ENCODE measurements at regions not wholly inside any gene's neighbourhood (a gene's known extent, or its start where the extent isn't known, plus 50 kb on each side); places are given as distances from the start of the nearest gene placed in this dataset.

DNA sequence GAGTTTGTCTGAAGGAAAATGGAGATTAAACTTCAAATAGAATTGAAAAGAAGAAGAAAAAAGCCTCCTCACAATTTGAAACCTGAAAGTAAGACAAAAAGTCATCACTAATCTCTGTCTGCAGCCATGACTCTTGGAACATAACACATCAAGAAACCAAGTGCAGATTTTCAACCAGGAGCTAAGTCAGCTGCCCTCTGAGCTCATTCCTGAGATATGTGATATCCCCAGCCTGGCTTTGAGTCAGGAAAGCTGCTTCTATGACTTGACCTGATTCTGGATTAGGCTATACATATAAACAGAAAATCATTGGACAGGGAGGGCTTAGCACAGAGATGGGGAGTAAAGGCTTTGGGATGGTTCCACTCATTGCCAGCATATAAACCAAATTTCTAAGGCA is 891.4 kb downstream of the TFAP2A start:
- DNase-seq (ENCODE audit: low read depth): peak; percentile 79

DNA sequence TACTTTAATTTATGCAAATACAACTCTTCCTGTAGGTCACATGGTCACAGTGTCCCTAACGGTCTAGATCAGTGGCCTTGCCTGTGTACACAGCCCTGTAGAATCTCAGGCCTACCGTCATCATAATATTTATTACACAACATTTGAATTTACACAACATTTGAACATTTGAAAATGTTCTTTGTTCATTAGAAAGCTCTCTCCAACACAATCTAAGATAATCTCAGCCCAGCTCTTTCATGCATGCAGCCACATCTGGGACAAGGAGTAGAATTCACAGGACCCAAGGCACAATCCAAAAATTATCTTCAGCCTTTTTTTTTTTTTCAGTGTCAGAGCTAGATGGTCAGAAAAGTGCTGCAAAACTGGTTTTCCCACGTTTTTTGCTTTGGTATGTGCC is 892.8 kb downstream of the TFAP2A start:
- no peak for DNase-seq (ENCODE audit: low read depth)

DNA sequence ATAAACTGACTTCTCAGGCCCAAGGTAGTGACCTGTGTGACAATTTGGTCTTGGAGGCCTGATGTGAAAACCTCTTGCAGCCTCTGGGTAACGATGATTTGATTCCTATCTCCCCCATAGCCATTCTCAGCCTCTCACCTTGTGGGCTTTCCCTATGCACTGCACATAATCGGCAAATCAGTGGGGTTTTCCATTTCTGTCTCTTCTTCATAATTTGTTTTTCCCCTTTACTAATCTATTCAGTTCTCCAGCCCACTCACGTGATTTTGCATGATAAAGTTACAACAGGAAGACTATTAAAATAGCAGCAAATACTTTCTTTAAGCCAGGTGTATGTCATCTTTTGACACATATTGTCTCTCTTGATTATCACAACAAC is 893.7 kb downstream of the TFAP2A start:
- DNase-seq (ENCODE audit: low read depth): no peak

DNA sequence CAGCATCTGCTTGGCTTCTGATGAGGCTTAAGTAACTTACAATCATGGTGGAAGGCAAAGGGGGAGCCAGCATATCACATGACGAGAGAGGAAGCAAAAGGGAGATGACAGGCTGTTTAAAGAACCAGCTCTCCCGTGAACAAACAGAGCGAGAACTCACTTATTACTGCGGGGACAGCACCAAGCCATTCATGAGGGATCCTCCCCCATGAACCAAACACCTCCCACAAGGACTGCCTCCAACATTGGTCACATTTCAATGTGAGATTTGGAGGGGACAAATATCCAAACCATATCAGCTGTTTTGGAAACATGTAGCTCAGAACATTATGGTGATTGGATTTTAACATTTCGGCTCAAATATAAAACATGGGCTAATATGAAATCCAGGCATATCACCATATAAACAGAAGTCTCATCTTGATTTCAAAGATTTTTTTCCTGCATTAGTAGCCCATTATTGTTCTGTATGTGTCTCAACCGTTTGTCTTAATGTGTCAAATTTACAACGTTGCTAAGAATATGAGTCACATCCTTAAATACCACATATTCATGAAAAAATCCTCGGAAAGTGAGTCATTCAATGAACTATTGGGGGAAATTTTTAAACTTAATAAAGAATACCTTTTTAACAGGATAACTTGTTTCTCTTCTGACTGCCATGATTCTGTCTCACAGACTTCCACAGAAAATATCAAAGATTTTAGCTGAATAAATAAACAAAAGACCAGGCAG is 894.3 kb downstream of the TFAP2A start:
- peak; percentile 59 for DNase-seq (ENCODE audit: low read depth)

DNA sequence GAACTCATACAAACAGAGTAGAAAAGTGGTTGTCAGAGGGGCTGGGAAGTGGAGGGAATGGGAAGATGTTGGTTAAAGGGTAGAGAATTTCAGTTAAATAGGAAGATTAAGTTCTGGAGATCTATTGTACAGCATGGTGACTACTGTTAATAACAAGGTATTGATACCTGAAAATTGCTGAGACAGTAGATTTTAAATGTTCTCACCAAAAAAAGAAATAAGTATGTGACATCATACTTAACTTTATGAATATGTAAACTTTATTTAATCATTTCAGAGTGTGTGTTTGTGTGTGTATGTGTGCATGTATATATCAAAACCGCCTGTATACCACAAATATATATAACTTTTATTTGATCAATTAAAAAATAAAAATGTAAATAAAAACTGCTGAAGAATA is 896.4 kb downstream of the TFAP2A start:
- no peak for DNase-seq (ENCODE audit: low read depth)

DNA sequence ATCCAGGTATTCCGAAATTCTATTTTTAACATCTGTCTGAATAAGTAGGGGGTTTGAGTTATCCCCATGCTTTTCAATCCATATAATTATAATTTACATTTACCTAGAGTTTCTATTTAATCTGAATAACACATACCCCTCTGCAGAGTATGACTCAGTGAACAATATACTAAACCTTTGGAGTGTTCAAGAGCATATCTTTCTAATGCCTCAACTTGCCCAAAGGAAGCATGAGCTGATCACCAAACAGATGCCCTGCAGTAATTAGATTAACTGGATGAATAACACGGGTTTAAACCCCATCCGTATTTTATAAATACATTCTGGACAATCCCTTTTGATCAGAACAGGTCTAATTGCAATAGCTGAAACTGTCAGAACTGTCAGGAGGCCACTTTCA is 897.1 kb downstream of the TFAP2A start:
- DNase-seq (ENCODE audit: low read depth): no peak

DNA sequence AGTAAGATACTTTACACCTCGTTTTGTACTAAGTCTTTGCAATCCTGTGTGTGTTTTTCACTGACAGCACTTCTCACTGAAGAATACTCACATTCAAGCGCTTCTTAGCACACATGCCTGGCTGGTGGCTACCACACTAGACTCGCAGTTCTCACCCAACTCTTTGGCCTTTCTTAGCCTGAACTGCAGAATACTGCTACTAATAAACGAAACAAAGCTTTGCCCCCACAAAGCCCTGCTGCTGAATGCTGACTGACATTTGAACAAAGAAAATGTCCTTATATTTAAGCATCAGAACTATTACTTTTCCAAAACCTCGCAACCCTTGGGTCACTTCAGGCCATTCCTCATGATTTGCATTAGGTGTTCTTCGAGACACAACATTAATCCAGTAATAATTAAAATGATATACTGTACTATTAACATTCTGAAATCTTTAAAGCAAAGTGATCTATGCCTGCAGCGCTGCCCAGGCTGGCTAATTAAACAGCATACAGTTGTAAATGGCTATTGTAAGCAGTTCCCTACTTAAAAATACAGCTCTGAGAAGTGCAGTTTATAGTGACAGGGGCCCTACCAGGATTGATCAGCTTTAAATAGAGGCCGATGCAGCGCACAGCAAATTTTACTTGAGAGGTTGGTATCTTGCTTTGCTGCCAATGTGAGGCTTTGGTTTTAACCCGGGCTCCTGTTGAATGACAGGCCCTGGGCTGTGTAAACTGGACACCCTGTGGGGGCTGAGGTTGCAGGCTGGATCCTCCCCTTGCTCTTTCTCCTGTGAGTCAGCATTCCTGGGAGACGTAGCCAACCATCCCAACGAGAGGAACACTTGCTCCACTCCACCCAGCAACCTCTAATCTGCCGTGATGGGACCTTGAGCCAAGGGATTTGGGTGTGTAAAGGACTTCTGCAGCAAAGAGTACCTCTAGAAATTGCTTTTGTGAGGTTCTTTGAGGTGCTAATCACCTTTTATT is 899.0 kb downstream of the TFAP2A start:
- DNase-seq (ENCODE audit: low read depth): peak; percentile 58

DNA sequence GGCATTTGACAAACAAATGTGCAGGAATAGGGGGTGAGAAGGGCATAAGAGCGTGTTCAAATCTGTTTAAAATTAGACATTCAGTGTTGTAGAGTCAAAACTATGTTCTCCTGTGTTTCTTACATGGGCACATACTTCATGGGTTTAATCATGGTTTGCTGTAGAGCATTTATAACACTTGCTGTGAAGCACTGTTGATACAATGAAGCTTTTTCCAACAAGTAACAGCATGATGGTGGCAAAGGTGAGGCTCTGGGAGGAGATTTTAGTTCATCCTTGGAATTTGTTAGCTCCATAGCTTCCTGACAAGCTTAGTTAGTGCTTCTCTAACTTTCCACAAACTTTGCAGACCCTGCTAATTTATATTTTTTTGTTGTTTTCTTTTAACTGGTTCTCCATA is 900.7 kb downstream of the TFAP2A start:
- no peak for DNase-seq (ENCODE audit: low read depth)

DNA sequence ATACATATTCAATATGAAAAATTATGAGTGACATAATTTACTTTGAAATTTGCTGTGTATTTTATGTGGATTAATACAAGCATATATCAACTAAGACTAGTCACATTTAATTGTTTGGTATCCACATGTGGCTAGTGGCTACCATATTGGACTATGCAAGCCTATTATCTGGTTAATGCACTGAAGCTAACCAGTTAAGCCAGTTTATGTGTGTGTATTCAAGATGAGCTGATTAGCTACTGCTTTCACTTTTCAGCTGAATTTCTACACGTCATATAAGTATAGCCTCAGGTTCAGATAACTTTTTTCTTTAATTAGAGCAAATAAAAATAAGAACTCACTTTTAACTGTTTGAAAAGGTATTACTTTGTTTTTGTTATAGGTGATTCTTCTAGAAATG is 903.7 kb downstream of the TFAP2A start:
- no peak for DNase-seq (ENCODE audit: low read depth)

DNA sequence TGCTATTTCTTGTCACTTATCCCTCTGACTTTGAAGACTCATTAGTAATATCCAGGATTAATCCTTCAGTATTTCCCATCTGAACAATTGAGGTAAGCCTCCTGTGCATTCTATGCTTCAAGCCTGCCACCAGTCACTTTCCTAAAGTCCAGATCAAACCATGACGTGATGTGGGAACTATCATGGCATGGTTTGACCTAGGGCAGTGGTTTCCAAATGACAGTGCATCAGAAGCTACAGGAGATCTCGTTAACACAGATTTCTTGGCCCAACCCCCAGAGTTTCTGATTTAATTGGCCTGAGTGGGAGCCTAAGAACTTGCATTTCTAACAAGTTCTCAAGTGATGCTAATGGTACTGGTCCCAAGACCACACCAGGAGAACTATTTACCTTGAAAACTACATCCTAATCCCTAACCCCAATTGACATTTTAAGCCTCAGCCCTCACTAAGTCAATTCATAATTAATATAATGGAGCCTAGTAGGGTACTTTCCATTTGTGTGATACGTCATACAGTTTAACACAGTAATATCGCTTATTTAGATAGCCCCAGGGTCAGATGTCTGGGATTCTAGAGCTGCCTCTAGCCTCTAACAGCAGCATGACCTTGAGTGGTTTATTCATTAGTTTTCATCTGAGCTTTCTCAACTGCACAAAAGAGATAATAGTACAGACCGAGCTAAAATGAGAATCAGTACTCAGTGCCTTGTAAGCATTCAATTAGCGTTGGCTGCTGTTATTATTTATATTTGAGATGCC is 907.6 kb downstream of the TFAP2A start:
- no peak for DNase-seq (ENCODE audit: low read depth)

DNA sequence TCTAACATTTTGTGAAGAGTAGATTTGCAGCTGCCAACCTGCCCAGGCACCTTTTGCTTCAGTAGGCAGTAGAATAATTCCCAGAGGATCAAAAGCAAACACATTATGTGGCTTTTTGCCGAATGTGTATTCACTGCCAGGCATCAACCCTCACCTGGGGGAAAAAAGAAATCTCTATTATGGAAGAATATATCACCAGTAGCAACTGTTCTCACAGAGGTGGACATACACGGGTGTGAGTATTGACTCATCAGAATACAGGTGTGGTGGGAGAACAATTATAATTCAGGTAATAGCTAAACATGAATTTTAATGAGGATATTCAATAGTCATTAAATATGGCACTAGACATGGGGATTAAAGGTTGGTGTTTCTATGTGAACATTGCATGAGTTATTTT is 910.7 kb downstream of the TFAP2A start:
- no peak for DNase-seq (ENCODE audit: low read depth)

DNA sequence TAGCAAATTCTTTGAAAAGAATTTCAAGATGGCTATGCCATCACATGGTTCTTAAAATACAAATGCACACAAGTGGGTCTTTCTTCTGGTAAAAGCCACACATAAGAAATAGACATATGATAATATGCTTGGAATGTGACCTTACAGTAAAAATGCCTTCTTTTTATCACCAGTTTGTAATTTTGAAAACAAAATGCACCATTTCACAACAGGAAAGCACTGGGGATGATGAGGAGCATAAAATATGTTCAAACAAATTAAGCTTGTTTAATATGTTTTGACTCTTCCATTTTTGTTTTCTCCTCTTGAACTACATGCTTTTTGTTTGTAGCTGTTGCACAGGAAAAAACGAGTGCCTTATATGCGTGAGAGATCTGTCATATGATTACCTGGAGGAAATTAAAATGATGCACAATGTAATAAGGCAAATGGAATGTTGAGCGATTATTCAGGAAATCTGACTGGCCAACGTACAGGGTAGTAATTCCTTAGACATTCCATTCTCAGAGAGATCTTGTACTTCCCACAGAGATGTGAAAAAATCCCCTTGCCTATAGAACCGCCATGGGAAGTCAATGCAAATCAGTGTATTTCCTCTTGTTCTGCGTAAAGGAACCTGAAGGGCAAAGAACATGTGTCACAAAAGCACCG is 911.6 kb downstream of the TFAP2A start:
- DNase-seq (ENCODE audit: low read depth): peak; percentile 5

DNA sequence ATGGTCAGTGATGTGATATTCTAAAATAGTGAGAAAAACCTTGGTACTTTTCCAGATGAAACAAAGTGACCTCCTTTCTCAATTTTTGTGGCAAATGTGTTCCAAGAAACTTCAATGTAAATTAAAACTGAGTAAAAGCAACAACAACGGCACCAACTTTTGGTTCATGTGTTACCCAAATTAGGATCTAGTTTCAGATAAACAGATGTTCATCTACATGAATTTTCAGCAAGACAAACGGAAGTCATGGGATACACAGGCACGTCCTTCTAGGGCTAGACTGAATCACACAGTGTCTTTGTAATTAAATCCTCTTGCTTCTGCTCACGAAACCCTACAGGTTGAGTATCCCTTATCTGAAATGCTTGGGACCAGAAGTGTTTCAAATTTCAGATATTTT is 915.2 kb downstream of the TFAP2A start:
- peak; percentile 86 for DNase-seq (ENCODE audit: low read depth)

DNA sequence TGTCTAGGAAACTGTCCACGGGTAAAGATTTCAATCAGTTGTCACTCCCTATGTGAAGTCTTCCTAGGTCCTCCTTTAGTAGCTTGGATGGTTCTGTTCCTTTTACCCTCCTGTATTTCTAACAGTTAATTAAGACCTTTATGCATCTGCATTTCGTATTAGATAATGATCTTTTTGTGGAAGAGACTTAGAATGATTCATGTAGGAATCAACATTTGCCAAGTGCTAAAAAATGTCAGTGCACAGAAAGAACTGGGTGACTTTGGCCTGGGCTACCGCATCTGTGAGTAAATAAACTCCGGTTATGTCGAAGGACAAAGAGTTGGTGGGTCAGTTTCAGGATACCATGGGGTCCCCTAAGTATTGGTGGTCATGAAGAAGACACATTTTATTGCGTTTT is 918.0 kb downstream of the TFAP2A start:
- no peak for DNase-seq (ENCODE audit: low read depth)

DNA sequence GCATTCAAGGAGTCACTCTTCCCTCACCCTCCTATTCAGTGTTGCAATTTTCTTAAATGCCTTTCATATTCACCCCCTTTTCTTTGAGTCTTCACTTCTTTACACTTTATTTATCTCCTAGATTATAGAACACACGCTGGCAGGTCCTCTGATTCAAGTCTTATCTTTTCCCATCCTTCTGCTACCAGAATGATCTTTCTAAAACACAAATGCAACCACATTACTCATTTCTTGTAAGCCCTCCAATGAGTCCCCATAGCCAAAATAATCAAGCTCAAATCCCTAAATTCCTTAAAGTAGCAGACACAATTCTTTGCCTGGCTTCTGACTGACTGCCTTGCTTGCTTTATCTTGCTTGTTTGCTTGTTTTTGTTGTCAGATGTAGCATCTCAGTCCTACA is 920.0 kb downstream of the TFAP2A start:
- peak; percentile 8 for DNase-seq (ENCODE audit: low read depth)

DNA sequence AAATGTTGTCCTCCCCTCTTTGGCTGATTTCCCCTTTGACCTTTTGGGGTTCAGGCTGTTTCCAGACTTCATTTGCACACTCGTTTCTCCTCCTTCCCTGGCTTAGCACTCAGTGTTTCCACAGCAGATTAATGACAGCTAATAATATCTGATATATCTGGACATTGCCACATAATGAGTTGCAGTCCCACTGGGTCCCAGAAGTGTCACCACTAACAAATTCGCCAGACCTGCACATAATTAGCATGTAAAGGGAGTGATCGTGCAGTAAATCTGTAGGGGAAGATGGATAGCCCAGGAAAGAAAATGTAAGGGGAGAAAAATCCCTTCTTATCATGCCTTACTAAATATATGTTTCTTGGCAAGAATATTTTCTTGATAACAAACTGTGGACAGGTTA is 922.1 kb downstream of the TFAP2A start:
- no peak for DNase-seq (ENCODE audit: low read depth)

DNA sequence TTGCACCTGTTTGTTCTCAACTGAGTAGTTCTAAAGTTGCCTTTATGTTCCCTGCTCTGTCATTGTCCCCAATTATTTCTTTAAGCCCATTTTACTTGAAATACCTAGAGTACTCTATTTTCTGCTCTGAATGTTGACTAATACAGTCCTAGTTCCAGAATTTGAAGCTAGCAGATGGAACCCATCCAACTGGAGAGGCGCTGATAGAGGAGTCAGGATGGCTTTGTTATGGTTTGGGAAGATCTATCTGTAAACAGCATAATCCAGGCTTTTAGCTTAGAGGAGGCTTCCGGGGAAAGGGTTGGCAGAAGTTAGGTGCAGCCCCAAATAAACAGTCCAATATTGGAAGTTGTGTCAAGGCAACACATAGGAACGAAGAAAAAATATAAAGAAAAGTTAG is 927.7 kb downstream of the TFAP2A start:
- DNase-seq (ENCODE audit: low read depth): no peak

DNA sequence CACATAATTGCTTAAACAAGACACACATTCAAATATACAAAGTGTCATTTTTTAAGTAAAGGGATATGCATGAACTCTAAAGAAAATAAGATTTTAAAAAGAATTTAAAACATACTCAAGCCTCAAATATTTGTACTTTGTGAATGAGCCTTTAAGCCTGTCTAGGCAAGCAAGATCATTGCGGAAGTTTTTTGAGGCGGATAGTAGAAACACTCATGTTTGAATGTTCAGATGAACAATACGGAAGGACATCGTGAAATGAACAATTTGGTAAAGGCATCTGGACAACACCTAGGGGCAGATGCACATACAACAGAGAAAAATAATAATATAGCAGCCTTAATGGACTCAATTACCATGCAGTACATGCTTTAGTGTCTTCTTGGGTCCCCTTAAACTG is 928.9 kb downstream of the TFAP2A start:
- DNase-seq (ENCODE audit: low read depth): no peak

DNA sequence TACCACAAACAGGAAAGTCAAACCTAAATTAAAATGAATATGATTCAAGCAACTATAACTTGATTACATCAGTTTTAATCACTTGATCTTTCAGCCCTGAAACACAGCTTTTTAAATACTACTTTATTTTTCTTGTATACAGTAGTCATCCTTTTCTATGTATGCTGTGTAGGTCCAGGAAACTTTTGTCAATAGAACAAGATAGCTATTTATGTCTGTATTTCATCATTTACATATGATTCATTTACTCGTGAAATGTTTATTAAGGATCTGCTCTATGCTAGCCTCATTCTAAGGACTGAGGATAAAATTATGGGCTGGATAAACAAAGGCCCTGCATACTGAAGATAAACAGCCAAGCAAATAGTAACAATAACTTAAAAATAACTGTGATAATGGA is 930.2 kb downstream of the TFAP2A start:
- no peak for DNase-seq (ENCODE audit: low read depth)

DNA sequence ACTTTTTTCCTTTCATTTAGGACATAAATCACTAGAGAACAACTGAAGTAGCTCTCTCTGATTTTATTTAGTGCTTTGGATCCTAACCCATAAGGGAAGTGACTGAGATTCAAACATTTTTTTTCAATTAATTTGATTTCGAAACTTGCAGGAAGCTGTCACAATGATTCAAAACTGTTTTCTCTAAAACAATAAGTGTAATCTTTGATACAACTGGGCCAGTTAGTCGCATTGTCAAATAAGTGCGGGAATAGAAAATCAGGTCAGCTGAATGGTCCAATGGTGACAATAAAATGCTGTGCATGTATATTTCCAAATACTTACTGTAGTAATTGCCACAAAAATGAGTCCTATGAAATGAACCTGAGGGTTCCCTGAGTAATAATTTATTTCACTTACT is 930.8 kb downstream of the TFAP2A start:
- peak; percentile 68 for DNase-seq (ENCODE audit: low read depth)

DNA sequence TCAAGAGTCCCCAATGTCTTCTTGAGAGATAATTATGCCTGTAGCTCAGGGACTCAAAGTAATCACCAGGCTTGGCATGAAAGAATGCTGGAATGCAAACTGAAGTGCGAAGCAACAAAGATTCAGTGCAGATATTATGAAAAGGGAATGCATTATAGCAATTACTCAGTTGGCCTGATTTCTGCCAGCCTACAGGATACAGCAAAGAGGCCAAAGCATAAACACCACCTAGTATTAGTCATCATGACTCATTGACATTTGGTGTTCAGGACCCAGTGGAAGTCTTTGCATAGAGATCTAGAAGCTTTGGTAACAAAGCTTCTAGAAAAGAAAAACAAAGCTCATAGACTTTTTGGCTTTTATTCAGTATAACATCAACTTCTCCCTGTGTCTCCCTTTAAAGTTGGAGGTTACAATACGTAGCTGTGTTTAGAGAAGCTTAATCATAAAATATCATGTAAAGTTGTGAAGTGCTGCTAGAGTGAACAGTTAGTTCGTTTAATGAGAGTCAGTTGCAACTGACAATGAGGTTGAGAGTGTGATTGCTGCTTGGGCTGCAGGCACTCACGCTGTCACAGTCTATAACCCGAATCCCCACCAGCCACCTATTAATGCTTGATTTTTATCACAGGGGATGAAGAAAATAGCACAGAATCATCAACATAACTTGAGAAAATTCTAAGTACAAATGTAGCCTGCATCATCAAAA is 932.7 kb downstream of the TFAP2A start:
- DNase-seq (ENCODE audit: low read depth): peak; percentile 95

All from fibroblast of gingiva (primary cell).